ENCODE measurements at regions not wholly inside any gene's neighbourhood (a gene's known extent, or its start where the extent isn't known, plus 50 kb on each side); places are given as distances from the start of the nearest gene placed in this dataset.

- TF ChIP-seq, protein P1, sequence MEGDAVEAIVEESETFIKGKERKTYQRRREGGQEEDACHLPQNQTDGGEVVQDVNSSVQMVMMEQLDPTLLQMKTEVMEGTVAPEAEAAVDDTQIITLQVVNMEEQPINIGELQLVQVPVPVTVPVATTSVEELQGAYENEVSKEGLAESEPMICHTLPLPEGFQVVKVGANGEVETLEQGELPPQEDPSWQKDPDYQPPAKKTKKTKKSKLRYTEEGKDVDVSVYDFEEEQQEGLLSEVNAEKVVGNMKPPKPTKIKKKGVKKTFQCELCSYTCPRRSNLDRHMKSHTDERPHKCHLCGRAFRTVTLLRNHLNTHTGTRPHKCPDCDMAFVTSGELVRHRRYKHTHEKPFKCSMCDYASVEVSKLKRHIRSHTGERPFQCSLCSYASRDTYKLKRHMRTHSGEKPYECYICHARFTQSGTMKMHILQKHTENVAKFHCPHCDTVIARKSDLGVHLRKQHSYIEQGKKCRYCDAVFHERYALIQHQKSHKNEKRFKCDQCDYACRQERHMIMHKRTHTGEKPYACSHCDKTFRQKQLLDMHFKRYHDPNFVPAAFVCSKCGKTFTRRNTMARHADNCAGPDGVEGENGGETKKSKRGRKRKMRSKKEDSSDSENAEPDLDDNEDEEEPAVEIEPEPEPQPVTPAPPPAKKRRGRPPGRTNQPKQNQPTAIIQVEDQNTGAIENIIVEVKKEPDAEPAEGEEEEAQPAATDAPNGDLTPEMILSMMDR (IDR thresholded peaks at IDR 0.05; ENCODE audit: low read depth, low read length): no peak
- TF ChIP-seq EZH2phosphoT487 (IDR thresholded peaks at IDR 0.05; ENCODE audit: low read depth): no peak
Measured at GRCh38 chr2:194559523-194559922, 1097.5 kb upstream of the SLC39A10 start.
